SH-SY5Y (cell line): ENCODE measurements at regions not wholly inside any gene's neighbourhood (a gene's known extent, or its start where the extent isn't known, plus 50 kb on each side); places are given as distances from the start of the nearest gene placed in this dataset.

Experiments used
- GATA2 ChIP-seq: IDR thresholded peaks from 2 replicates; pipeline ENCODE4 v1.6.1; 2011; ENCODE audit warnings: mild to moderate bottlenecking, low read depth, low read length
- GATA3 ChIP-seq: IDR thresholded peaks from 2 replicates; pipeline ENCODE4 v1.6.1; 2011; ENCODE audit warnings: low read depth, mild to moderate bottlenecking, low read length, moderate library complexity

DNA sequence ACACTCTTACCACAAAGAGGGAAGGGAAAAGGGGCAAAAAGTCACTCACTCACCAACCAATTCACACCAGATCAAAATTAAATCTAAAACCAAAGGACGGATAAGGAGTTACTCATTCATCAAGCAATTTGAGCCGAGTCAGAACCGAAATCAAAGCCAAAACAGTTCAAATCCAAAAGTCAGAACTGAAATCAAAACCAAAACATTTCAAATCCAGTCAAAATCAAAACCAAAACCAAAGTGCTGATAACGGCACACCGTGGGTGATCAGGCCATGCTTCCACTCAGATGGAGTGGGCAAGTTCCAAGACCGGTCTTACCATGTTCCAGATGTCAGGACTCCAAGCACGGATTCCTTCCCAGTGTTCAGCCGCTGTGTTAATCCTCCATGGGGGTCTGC, 139.5 kb downstream of the SLC38A6 start:
- TF ChIP-seq GATA3 (no peak), GATA2 (no peak)
